ENCODE measurements at regions not wholly inside any gene's neighbourhood (a gene's known extent, or its start where the extent isn't known, plus 50 kb on each side); places are given as distances from the start of the nearest gene placed in this dataset.

DNA sequence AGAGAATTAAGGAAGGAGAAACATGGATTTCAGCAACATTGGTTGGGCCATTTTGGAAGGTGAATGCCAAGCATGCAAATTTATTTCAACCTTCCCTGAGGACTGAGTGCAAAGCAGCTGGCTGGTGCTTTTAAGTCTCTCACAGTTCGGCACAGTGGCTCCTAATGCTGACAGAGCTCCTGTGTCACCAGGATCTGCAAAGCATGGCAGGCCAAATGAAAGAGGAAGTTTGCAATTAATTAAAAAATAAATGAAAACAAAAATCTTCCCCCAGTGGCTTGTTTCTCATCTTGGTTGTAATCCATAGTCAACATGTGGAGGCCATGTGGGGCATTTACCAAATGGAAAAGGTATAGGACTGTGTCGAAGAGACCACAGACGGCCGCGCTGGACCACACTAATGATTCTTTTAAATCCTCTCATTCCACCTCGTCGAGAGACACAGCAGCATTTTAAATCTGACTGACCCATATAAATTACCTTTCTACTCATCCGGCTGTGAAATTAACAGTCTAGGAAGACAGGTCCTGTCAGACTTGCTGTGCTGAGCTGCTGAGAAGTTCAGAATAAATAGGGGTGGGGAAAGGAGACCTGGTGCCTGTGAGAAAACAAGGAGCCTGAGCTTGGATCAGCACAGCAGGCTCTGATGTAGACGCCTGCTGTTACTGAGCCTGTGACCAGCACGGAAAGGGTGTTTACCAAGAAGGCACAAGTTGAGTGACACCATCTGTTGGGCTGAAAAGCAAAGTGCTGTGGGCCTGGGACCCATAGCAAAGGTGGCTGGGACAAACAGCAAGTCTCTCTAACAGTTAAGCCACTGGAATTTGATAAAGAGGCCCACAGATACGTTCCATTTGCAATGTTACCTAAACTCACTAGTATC is 136.0 kb upstream of the COL1A2 start:
- H3K9ac ChIP-seq (ENCODE audit: insufficient read depth, low read length) = no peak overlapping the region
- H3K4me3 ChIP-seq (replicated peaks in 1 of 4; ENCODE audit: control extremely low read depth in 1 of 4, insufficient read depth in 1 of 4, low read depth in 3 of 4, low read length in 4 of 4) = no peak overlapping the region
- TF ChIP-seq, protein P1, sequence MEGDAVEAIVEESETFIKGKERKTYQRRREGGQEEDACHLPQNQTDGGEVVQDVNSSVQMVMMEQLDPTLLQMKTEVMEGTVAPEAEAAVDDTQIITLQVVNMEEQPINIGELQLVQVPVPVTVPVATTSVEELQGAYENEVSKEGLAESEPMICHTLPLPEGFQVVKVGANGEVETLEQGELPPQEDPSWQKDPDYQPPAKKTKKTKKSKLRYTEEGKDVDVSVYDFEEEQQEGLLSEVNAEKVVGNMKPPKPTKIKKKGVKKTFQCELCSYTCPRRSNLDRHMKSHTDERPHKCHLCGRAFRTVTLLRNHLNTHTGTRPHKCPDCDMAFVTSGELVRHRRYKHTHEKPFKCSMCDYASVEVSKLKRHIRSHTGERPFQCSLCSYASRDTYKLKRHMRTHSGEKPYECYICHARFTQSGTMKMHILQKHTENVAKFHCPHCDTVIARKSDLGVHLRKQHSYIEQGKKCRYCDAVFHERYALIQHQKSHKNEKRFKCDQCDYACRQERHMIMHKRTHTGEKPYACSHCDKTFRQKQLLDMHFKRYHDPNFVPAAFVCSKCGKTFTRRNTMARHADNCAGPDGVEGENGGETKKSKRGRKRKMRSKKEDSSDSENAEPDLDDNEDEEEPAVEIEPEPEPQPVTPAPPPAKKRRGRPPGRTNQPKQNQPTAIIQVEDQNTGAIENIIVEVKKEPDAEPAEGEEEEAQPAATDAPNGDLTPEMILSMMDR (conservative IDR thresholded peaks at IDR 0.05 in 1 of 2, IDR thresholded peaks at IDR 0.05 in 1 of 2; ENCODE audit: low read depth in 1 of 2, low read length in 2 of 2) = no peak
- TF ChIP-seq EZH2 (IDR thresholded peaks at IDR 0.05; ENCODE audit: low read length, missing control alignments) = no peak
- no peaks in the 10 kb centered on the region for H3K79me2 ChIP-seq (ENCODE audit: control insufficient read depth, insufficient read depth, low read length)
- no peaks in the 10 kb centered on the region for H3K9me3 ChIP-seq (ENCODE audit: control insufficient read depth, insufficient read depth, low read depth, low read length)
- no peaks in the 10 kb centered on the region for H4K20me1 ChIP-seq (ENCODE audit: control insufficient read depth, extremely low read depth, insufficient read depth, low read length)
- no peaks in the 10 kb centered on the region for H3K36me3 ChIP-seq (ENCODE audit: control insufficient read depth, insufficient read depth, low read length)
- no peak overlapping the region for H3K27ac ChIP-seq (ENCODE audit: insufficient read depth, low read length)
- H3K4me2 ChIP-seq (ENCODE audit: extremely low read depth, insufficient read depth, low read length) = no peak overlapping the region
- no peak overlapping the region for H2AFZ ChIP-seq (ENCODE audit: low read length)
- peak in 1 of 2 donors; percentile 10 for DNase-seq (ENCODE audit: low read depth in 2 of 2)
- no peaks in the 10 kb centered on the region for H3K27me3 ChIP-seq (ENCODE audit: control insufficient read depth, insufficient read depth, low read length)
- no peaks in the 10 kb centered on the region for H3K4me1 ChIP-seq (ENCODE audit: control insufficient read depth, extremely low read depth, insufficient read depth, low read length)

GRCh38 chr7:94261067-94261466 is 133.6 kb upstream of the COL1A2 start:
- no peak overlapping the region for H3K4me2 ChIP-seq (ENCODE audit: extremely low read depth, insufficient read depth, low read length)
- no peak overlapping the region for H2AFZ ChIP-seq (ENCODE audit: low read length)
- H3K36me3 ChIP-seq (ENCODE audit: control insufficient read depth, insufficient read depth, low read length) = no peaks in the 10 kb centered on the region
- H3K4me1 ChIP-seq (ENCODE audit: control insufficient read depth, extremely low read depth, insufficient read depth, low read length) = peaks cover 3% of the 10 kb centered on the region
- no peaks in the 10 kb centered on the region for H4K20me1 ChIP-seq (ENCODE audit: control insufficient read depth, extremely low read depth, insufficient read depth, low read length)
- H3K27ac ChIP-seq (ENCODE audit: insufficient read depth, low read length) = no peak overlapping the region
- H3K9ac ChIP-seq (ENCODE audit: insufficient read depth, low read length) = no peak overlapping the region
- H3K79me2 ChIP-seq (ENCODE audit: control insufficient read depth, insufficient read depth, low read length) = no peaks in the 10 kb centered on the region
- no peak overlapping the region for H3K4me3 ChIP-seq (replicated peaks in 1 of 4; ENCODE audit: control extremely low read depth in 1 of 4, insufficient read depth in 1 of 4, low read depth in 3 of 4, low read length in 4 of 4)
- H3K9me3 ChIP-seq (ENCODE audit: control insufficient read depth, insufficient read depth, low read depth, low read length) = no peaks in the 10 kb centered on the region
- no peaks in the 10 kb centered on the region for H3K27me3 ChIP-seq (ENCODE audit: control insufficient read depth, insufficient read depth, low read length)
- TF ChIP-seq, protein P1 (conservative IDR thresholded peaks at IDR 0.05 in 1 of 2, IDR thresholded peaks at IDR 0.05 in 1 of 2; ENCODE audit: low read depth in 1 of 2, low read length in 2 of 2) = no peak
- TF ChIP-seq EZH2 (IDR thresholded peaks at IDR 0.05; ENCODE audit: low read length, missing control alignments) = no peak
- no peak for DNase-seq (ENCODE audit: low read depth in 2 of 2)

DNA sequence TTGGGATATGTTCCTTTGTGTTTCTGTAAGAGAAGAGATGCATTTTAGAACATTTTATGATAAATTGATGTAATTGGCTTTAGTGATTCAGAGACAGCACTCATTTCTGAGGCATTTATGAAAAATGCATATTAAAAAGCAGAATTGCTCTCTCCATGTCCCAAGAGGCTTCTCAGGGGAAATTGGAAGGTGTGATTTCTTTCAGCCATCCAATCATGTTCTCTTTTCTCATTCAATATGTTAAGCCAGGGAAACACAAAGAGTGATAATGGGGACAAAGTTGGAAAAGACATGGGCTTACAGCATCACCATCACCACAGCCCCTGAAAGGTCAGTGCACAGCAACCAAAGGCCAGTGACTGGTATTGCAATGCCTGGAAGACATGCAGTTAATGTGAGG is 129.9 kb upstream of the COL1A2 start:
- Histone ChIP-seq H3K36me3 (ENCODE audit: control insufficient read depth, insufficient read depth, low read length) (no peaks in the 10 kb centered on the region), H3K79me2 (ENCODE audit: control insufficient read depth, insufficient read depth, low read length) (no peaks in the 10 kb centered on the region), H3K4me1 (ENCODE audit: control insufficient read depth, extremely low read depth, insufficient read depth, low read length) (peaks cover 3% of the 10 kb centered on the region), H3K4me3 (replicated peaks in 1 of 4; ENCODE audit: control extremely low read depth in 1 of 4, insufficient read depth in 1 of 4, low read depth in 3 of 4, low read length in 4 of 4) (no peak overlapping the region), H4K20me1 (ENCODE audit: control insufficient read depth, extremely low read depth, insufficient read depth, low read length) (no peaks in the 10 kb centered on the region), H2AFZ (ENCODE audit: low read length) (no peak overlapping the region), H3K9ac (ENCODE audit: insufficient read depth, low read length) (no peak overlapping the region), H3K27ac (ENCODE audit: insufficient read depth, low read length) (no peak overlapping the region), H3K27me3 (ENCODE audit: control insufficient read depth, insufficient read depth, low read length) (no peaks in the 10 kb centered on the region), H3K4me2 (ENCODE audit: extremely low read depth, insufficient read depth, low read length) (no peak overlapping the region), H3K9me3 (ENCODE audit: control insufficient read depth, insufficient read depth, low read depth, low read length) (no peaks in the 10 kb centered on the region)
- TF ChIP-seq EZH2 (IDR thresholded peaks at IDR 0.05; ENCODE audit: low read length, missing control alignments) = no peak
- TF ChIP-seq, protein P1 (conservative IDR thresholded peaks at IDR 0.05 in 1 of 2, IDR thresholded peaks at IDR 0.05 in 1 of 2; ENCODE audit: low read depth in 1 of 2, low read length in 2 of 2) = no peak
- no peak for DNase-seq (ENCODE audit: low read depth in 2 of 2)
